ENCODE measurements at regions not wholly inside any gene's neighbourhood (a gene's known extent, or its start where the extent isn't known, plus 50 kb on each side); places are given as distances from the start of the nearest gene placed in this dataset.
"Not testable (repeated sequence)": the region's sequence is repeated elsewhere in the genome, so short reads cannot be mapped to it uniquely, and the experiment has no call there.

DNA sequence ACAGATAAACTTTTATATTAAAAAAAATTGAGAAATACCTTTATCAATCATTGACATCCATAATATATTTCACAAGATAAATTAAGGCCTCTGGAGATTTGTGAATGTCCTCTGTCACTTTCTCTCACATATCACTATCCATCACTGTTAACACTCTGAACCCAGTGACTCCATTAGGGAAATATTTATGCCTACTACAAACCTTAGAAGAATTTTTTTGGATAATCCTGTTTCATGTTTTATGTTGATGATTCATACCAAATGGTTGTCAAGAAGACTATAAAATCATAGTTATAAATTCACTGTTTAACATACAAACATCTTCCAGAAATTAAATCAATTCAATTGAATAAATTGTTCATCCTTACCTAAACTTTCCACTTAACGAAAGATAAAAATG is 357.6 kb upstream of the CDH10 start:
- DNase-seq = no peak

- DNase-seq = no peak
Measured at GRCh38 chr5:24999732-25000131, 355.0 kb upstream of the CDH10 start.

DNA sequence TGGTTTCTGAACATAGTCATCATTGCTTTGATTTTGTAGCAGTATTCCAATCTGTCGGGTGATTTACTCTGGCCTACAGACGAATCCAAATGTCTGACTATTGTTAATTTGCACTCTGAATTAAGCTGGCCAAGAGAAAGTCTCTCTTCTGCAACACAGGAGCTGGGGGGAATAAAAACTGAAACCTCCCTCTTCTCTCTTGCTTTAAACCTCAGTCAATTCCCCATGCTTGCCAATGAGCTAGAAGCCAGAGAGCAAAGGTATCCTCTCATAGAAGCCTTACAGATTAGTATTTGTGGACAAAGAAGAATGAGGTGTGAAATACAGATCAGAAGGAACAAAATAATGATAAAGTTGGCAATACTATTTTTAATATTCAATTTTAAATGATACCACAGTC is 353.9 kb upstream of the CDH10 start:
- no peak for DNase-seq

DNA sequence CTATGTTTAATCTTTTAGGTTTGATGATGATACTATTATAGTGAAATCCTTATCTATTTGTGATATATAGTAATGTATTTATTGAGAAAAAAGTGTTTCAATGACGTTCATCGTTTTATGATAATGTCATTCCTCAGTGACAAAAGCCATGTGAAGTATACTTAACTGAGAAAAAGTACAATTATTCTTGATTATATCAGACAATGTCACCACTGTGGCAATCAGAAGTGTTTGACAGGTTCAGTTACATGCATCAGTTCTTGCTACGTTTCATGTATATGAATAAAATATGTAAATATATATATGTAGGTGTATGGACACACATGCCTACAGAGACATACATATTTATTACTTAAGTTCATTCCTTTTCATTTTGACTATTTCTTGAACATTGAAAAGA is 341.5 kb upstream of the CDH10 start:
- DNase-seq = no peak

- not testable (repeated sequence) for DNase-seq
Measured at GRCh38 chr5:24978552-24978951, 333.8 kb upstream of the CDH10 start.

DNA sequence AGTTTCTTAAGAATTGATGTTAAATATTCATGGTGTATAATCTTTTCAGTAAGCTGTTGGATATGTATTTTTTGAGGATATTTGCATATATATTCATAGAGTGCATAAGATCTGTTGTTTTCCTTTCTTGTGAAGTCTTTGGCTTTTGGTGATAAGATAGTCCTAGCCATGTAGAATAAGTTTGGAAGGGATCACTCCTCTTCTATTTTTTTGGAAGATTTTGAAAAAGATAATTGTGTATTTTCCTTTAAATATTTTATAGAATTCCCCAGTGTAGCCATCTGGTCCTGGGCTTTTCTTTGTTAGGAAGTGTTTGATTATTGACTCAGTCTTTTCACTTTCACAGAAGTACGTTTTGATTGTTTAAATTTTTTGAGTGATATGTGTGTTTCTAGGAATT is 318.8 kb upstream of the CDH10 start:
- DNase-seq = no peak

DNA sequence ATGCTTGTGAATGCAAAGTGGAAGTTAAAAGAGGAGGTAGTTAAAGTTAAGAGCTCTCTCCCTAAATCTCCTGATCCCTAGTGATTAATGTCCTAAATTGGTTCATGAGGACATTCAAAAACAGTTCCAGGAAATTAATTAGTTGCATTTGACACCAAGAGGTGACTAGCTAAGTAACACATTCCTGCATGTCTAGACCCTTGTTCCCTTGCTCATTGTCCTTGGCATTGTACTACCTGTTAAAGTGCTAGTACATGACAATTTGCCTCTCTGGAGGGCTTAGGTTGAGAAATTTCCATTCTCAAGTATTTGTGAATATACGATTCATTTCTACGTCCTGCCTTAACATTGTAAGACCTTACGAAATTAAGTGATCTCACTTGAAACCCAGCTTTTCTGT is 278.6 kb upstream of the CDH10 start:
- no peak for DNase-seq

DNA sequence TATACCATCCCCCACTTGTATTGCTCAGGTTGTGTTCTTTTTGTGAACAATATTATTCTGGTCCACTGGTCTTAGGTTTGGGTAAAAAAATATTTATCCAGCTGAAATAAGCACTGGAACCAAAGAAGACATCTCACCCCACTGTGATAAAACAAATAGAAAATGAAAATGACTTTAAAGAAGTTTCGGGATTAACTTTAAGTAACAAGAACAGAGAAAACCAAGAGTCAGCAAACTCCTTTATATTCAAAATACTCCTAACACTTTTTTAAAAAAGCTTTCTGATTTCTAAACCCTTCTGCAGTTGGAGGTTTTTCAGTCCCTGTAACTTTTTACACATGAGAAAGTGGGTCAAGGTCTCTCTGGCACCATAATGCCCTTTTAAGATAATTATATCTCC is 273.9 kb upstream of the CDH10 start:
- DNase-seq = no peak

DNA sequence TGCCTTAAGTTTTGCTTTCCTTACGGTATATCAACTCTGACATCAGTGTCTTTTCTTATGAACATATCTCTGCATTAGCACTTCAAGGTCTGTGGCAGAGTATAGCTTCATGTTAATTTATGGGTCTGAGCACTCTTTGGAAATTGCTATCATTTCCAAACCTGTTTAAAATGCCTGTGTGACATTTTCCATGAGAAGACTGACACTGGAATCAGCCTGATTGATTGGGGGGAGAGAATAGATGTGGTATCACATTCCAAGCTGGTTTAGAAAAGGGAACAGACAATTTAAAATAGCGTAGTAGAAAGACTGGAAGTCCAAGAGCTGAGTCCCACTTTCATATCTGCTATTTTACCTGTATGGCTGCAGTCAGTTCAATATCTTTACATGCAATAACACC is 272.1 kb upstream of the CDH10 start:
- no peak for DNase-seq

GRCh38 chr5:24909210-24909609 is 264.4 kb upstream of the CDH10 start:
- no peak for DNase-seq

GRCh38 chr5:24906689-24907088 is 261.9 kb upstream of the CDH10 start:
- no peak for DNase-seq

DNA sequence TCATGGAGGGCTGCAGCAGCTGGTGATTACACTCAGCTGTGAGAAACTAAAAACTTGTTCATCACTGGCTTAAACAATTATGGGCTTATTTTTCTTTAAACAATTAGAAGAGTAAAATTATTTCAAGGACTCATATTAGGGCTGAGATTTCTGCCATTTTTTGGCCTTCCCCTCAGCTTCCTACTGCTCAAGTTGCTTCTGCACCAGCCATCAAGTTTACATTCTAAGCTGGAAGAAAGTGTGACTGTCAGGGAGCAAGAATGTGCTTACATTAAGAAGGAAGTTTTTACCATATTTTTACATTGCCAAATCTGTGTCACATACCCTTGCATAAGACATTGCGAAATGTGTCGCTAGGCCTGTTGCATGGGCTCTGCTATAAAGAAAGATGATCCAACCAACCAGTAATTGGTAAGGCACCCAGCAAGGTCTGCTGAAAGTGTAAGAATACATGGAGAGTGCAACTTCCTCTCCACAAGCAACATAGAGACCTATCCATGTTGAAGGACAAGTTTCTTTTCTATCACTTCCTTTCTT is 260.3 kb upstream of the CDH10 start:
- DNase-seq = no peak

DNA sequence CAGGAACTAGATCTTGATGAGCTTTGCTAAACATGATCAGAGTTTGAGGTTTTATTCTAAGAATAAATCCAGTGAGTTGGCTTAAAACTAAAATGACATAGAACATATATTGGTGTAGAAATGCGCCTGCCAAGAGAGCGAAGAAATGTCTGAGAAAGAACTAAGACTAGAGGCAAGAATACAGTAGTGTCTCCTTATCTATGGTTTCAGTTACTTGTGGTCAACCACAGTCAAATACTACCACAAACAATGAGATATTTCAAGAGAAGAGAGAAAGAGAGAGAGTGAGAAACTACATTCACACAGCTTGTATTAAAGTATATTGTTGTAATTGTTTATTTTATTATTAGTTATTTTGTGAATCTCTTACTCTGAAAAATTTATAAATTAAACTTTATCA is 254.4 kb upstream of the CDH10 start:
- DNase-seq = no peak

DNA sequence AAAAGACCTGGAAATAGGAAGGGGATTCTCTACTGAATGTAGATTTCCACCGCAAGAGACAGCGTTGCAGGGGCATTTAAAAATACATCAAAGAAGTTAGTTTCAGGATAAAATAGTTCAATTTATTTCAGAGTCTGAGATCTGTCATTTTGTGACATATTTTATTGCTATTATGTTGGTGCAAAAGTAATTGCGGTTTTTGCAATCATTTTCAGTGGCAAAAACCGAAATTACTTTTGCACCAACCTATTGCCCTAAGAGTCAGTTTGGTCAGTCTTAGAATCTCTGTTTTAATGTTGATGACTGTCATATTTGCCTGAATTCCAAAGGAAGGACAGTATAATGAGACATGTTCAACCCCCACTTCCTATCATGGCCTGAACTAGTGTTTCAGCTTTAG is 219.5 kb upstream of the CDH10 start:
- no peak for DNase-seq

GRCh38 chr5:24862117-24862516 is 217.3 kb upstream of the CDH10 start:
- no peak for DNase-seq

- DNase-seq = no peak
Measured at GRCh38 chr5:24855485-24855884, 210.7 kb upstream of the CDH10 start.

DNA sequence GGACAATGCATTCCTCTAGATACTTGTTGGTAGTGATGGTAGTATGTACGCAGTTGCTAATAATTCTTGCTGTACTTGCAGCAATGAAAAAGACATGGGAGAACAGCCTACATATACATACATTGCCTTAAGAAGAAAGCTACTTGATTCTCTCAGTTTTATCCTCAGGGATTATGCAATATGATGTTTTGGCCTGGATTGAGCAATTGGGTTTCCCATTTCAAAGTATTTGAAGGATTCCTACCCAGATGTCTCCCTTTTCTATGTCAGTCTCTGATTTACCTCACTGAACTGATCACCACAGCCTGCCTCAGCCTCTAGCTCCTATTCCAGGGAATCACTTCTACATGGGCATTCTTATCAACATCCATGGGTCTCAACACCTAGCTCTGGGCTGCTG is 210.1 kb upstream of the CDH10 start:
- DNase-seq = no peak

- DNase-seq = no peak
Measured at GRCh38 chr5:24854350-24854749, 209.6 kb upstream of the CDH10 start.

- DNase-seq = no peak
Measured at GRCh38 chr5:24850926-24851486, 206.2 kb upstream of the CDH10 start.

DNA sequence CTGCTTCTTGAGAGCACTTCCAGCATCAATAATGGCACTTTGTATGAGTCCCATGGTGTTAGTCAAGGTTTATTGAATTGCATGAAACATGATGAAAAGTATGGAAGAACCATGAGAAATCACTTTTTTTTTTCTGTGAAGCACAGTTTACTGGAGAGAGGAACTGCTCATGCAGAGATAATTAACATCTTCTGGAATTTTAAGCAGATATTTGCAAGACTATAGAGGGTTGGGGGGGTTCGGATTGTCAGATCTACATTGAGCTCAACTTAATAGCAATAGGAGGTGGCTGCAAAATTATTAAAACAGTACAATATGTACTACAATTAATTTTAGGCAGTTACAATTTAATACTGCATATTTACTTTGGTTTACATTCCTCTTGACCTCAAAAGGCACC is 204.4 kb upstream of the CDH10 start:
- DNase-seq = no peak

GRCh38 chr5:24831989-24832388 is 187.2 kb upstream of the CDH10 start:
- DNase-seq = no peak

DNA sequence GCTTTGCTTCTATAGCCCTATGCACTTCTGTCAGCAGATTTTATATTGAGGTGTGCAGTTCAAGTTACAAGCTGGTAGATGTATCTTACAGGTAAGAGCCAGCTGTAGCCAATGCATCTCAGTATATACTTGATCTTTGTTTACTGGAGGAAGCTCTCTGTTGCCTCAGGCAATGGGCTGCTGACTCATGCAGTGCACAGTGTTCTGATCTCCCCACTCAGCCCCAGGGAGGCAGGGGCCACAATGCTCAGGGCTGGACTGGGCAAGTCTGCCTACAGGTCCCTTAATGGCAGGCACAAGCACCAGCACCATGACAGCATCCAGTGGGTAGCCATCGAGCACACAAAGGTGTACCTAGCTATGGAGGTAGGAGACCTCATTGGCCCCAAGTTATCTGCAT is 178.8 kb upstream of the CDH10 start:
- no peak for DNase-seq

DNA sequence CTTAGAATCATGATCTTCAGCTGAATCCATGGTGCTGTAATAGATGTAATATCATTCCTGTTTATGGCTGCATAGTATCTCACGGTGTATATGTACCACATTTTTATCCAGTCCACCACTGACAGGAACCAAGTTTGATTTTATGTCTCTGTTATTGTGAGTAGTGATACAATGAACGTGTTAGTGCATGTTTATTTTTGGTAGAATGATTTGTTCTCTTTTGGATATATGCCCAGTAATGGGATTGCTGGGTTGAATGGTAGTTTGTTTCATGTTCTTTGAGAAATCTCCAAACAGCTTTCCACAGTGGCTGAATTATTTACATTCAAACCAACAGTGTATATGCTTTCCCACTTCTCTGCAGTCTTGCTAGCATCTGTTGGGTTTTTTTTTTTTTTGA is 175.1 kb upstream of the CDH10 start:
- no peak for DNase-seq

GRCh38 chr5:24817966-24818365 is 173.2 kb upstream of the CDH10 start:
- no peak for DNase-seq

DNA sequence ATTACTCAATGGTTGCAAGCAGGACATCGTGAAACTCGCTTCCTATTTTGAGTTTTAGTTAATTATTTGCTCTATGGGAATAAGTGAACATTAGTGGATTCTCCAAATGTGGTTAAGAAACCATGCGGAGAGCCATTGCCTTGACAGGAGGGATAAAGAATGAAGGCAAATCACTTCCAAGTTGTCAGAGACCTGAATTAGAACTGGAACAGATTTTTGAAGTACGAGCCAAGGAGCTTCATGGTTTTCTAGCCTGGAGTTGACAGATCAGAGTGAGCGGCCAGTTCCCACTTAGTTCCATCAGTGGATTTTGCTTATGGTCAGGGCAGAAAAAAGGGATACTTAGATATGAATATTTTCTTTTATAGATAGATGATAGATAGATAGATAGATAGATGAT is 171.4 kb upstream of the CDH10 start:
- DNase-seq = no peak

- DNase-seq = no peak
Measured at GRCh38 chr5:24805230-24805629, 160.5 kb upstream of the CDH10 start.
